AG10803 (cell line): ENCODE measurements at regions not wholly inside any gene's neighbourhood (a gene's known extent, or its start where the extent isn't known, plus 50 kb on each side); places are given as distances from the start of the nearest gene placed in this dataset.

Experiments
- DNase-seq: peaks from one replicate; pipeline ENCODE4 v3.0.0; 2010; ENCODE audit warnings: low read depth
- H3K4me3 ChIP-seq: 2 replicates; pipeline ENCODE4 v1.5.1; 2011; ENCODE audit warnings: mild to moderate bottlenecking, low read length, control low read depth
- CTCF ChIP-seq: conservative IDR thresholded peaks from 2 replicates; pipeline ENCODE4 v1.5.1; 2011; ENCODE audit warnings: mild to moderate bottlenecking, low read length, control low read depth, inconsistent platforms

GRCh38 chr13:87107651-87108050 lies 563.5 kb upstream of the SLITRK5 start:
- no peak for TF ChIP-seq CTCF

DNA sequence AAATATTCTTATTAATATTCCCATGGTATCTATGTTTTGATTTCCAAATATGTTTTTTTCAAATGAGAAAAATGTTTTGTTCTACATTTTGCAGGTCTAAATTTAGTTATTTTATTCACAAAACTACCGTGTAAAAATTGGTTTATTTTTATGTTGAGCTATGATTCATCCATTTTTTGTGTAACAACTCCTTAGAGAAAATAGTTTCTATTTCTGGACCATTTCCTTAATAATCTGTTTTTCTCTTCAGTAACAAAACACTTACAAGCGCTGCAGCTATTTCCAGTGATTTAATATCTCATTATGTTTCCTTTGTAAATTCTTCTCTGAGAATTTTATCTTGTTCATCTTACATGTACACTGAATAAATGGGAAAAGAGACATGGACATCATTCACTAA lies 550.7 kb upstream of the SLITRK5 start:
- TF ChIP-seq CTCF: no peak
- no peak for DNase-seq
- no peak overlapping the region for H3K4me3 ChIP-seq

More at GRCh38 chr13:87107651-87108050, 563.5 kb upstream of the SLITRK5 start:
- peak; percentile 13 for DNase-seq
- H3K4me3 ChIP-seq: no peak overlapping the region

DNA sequence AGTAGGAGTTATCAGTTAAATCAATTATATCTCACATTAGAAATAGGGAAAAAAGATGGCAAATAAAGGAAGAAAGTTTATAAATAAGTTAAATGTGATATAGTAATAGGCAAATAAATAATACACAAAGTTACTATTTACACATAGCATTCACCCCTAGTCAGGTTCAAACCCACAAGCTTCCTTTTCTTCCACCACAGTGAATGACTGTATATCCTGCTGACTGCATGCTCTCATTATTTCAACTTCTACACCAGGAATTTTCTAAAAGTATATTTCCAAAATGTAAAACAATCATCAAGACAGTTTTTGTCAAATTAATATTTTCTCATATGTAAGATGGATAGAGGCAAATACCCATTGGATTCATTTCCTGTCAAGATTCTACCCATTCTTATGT lies 548.6 kb upstream of the SLITRK5 start:
- no peak for TF ChIP-seq CTCF
- DNase-seq: peak; percentile 26
- no peak overlapping the region for H3K4me3 ChIP-seq

DNA sequence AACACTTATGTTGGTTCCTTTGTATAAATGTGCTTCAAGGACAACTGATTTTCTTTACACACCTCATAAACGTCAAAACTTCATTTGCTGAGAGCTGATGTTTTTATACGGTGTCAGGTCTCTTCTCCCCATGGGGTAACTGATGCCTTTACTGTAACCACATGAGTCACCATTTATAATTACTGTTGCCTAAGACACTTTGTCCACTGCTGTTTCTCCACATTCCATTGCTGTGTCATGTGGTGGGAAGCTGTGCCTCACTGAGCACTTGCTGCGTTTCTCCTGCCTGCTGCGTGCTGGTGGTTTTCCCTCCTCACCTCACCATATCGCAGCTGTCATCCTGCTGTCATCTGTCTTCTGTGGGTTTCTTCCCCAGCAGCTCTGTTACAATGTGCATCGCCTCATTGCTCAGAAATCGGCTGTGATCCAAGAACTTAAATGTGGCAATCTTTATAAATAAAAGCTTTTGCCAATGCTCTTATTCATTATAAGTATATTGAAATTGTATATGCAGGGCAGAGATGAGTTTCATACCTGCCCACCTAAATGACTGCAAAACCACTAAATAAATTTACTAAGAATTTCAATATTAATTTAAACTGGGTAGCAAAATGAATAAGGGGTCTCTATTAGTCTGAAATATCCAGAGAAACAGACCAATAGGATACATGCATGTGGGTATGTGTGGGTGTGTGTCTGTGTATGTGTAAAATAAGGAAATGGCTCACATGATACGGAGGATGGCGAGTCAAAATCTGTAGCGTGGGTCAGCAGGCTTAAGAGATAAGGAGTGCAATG lies 547.0 kb upstream of the SLITRK5 start:
- H3K4me3 ChIP-seq: no peak overlapping the region
- DNase-seq: peak; percentile 98
- TF ChIP-seq CTCF: no peak

DNA sequence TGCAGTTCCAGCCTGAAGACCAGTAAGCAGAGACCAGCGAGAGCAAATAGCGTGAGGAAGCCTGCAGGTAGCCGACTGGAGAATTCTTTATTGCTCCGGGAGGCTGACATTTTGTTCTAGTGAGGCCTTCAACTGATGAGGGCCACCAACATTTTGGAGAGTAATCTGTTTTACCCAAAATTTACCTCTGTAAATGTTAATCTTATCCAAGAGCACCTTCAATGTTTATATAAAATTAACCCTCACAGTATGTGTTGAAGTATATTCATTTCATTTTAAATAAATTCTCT lies 546.4 kb upstream of the SLITRK5 start:
- no peak overlapping the region for H3K4me3 ChIP-seq
- TF ChIP-seq CTCF: no peak
- DNase-seq: no peak

- peak; percentile 76 for DNase-seq
- TF ChIP-seq CTCF: no peak
- no peak overlapping the region for H3K4me3 ChIP-seq
Measured at GRCh38 chr13:87128036-87128435, 543.1 kb upstream of the SLITRK5 start.

- DNase-seq: no peak
- H3K4me3 ChIP-seq: no peak overlapping the region
- TF ChIP-seq CTCF: no peak
Measured at GRCh38 chr13:87128491-87128890, 542.7 kb upstream of the SLITRK5 start.
